ENCODE measurements at regions not wholly inside any gene's neighbourhood (a gene's known extent, or its start where the extent isn't known, plus 50 kb on each side); places are given as distances from the start of the nearest gene placed in this dataset.

- Histone ChIP-seq H3K9ac (ENCODE audit: low read length) (no peak overlapping the region), H3K27ac (ENCODE audit: low read length) (no peak overlapping the region), H3K4me3 (ENCODE audit: low read length) (no peak overlapping the region), H3K4me1 (ENCODE audit: control insufficient read depth, low read depth, low read length) (no peaks in the 10 kb centered on the region), H3K9me3 (ENCODE audit: control insufficient read depth, low read depth, low read length) (no peaks in the 10 kb centered on the region), H3K27me3 (ENCODE audit: control insufficient read depth, insufficient read depth, low read length) (no peaks in the 10 kb centered on the region), H3K36me3 (ENCODE audit: control insufficient read depth, low read depth, low read length) (no peaks in the 10 kb centered on the region)
These were observed 274.5 kb downstream of the RAB28 start for GRCh38 chr4:13209600-13209999.

- Histone ChIP-seq H3K4me1 (ENCODE audit: control insufficient read depth, low read depth, low read length) (no peaks in the 10 kb centered on the region), H3K4me3 (ENCODE audit: low read length) (no peak overlapping the region), H3K36me3 (ENCODE audit: control insufficient read depth, low read depth, low read length) (no peaks in the 10 kb centered on the region), H3K9me3 (ENCODE audit: control insufficient read depth, low read depth, low read length) (no peaks in the 10 kb centered on the region), H3K9ac (ENCODE audit: low read length) (no peak overlapping the region), H3K27ac (ENCODE audit: low read length) (no peak overlapping the region), H3K27me3 (ENCODE audit: control insufficient read depth, insufficient read depth, low read length) (no peaks in the 10 kb centered on the region)
These were observed 275.5 kb downstream of the RAB28 start for GRCh38 chr4:13208558-13209193.

- no peaks in the 10 kb centered on the region for H3K4me1 ChIP-seq (ENCODE audit: control insufficient read depth, low read depth, low read length)
- H3K9me3 ChIP-seq (ENCODE audit: control insufficient read depth, low read depth, low read length), result no peaks in the 10 kb centered on the region
- H3K27ac ChIP-seq (ENCODE audit: low read length), result no peak overlapping the region
- H3K27me3 ChIP-seq (ENCODE audit: control insufficient read depth, insufficient read depth, low read length), result no peaks in the 10 kb centered on the region
- H3K36me3 ChIP-seq (ENCODE audit: control insufficient read depth, low read depth, low read length), result no peaks in the 10 kb centered on the region
- H3K4me3 ChIP-seq (ENCODE audit: low read length), result no peak overlapping the region
- no peak overlapping the region for H3K9ac ChIP-seq (ENCODE audit: low read length)
These were observed 276.9 kb downstream of the RAB28 start for GRCh38 chr4:13207226-13207625.

- H3K9ac ChIP-seq (ENCODE audit: low read length), result no peak overlapping the region
- H3K4me1 ChIP-seq (ENCODE audit: control insufficient read depth, low read depth, low read length), result no peaks in the 10 kb centered on the region
- H3K27ac ChIP-seq (ENCODE audit: low read length), result no peak overlapping the region
- no peaks in the 10 kb centered on the region for H3K27me3 ChIP-seq (ENCODE audit: control insufficient read depth, insufficient read depth, low read length)
- H3K36me3 ChIP-seq (ENCODE audit: control insufficient read depth, low read depth, low read length), result no peaks in the 10 kb centered on the region
- H3K4me3 ChIP-seq (ENCODE audit: low read length), result no peak overlapping the region
- no peaks in the 10 kb centered on the region for H3K9me3 ChIP-seq (ENCODE audit: control insufficient read depth, low read depth, low read length)
These were observed 281.0 kb downstream of the RAB28 start for GRCh38 chr4:13203101-13203500.

GRCh38 chr4:13202701-13203100, 281.4 kb downstream of the RAB28 start:
- Histone ChIP-seq H3K27me3 (ENCODE audit: control insufficient read depth, insufficient read depth, low read length) (no peaks in the 10 kb centered on the region), H3K27ac (ENCODE audit: low read length) (no peak overlapping the region), H3K9ac (ENCODE audit: low read length) (no peak overlapping the region), H3K36me3 (ENCODE audit: control insufficient read depth, low read depth, low read length) (no peaks in the 10 kb centered on the region), H3K4me3 (ENCODE audit: low read length) (no peak overlapping the region), H3K9me3 (ENCODE audit: control insufficient read depth, low read depth, low read length) (no peaks in the 10 kb centered on the region), H3K4me1 (ENCODE audit: control insufficient read depth, low read depth, low read length) (no peaks in the 10 kb centered on the region)

- Histone ChIP-seq H3K9ac (ENCODE audit: low read length) (no peak overlapping the region), H3K27me3 (ENCODE audit: control insufficient read depth, insufficient read depth, low read length) (no peaks in the 10 kb centered on the region), H3K4me3 (ENCODE audit: low read length) (no peak overlapping the region), H3K36me3 (ENCODE audit: control insufficient read depth, low read depth, low read length) (no peaks in the 10 kb centered on the region), H3K9me3 (ENCODE audit: control insufficient read depth, low read depth, low read length) (no peaks in the 10 kb centered on the region), H3K4me1 (ENCODE audit: control insufficient read depth, low read depth, low read length) (no peaks in the 10 kb centered on the region), H3K27ac (ENCODE audit: low read length) (no peak overlapping the region)
These were observed 282.9 kb downstream of the RAB28 start for GRCh38 chr4:13201241-13201640.

- Histone ChIP-seq H3K4me1 (ENCODE audit: control insufficient read depth, low read depth, low read length) (no peaks in the 10 kb centered on the region), H3K27me3 (ENCODE audit: control insufficient read depth, insufficient read depth, low read length) (no peaks in the 10 kb centered on the region), H3K36me3 (ENCODE audit: control insufficient read depth, low read depth, low read length) (no peaks in the 10 kb centered on the region), H3K9me3 (ENCODE audit: control insufficient read depth, low read depth, low read length) (no peaks in the 10 kb centered on the region), H3K4me3 (ENCODE audit: low read length) (no peak overlapping the region), H3K9ac (ENCODE audit: low read length) (no peak overlapping the region), H3K27ac (ENCODE audit: low read length) (no peak overlapping the region)
These were observed 287.4 kb downstream of the RAB28 start for GRCh38 chr4:13196721-13197120.

GRCh38 chr4:13193662-13194061, 290.5 kb downstream of the RAB28 start:
- H3K4me3 ChIP-seq (ENCODE audit: low read length), result no peak overlapping the region
- H3K27ac ChIP-seq (ENCODE audit: low read length), result no peak overlapping the region
- H3K27me3 ChIP-seq (ENCODE audit: control insufficient read depth, insufficient read depth, low read length), result no peaks in the 10 kb centered on the region
- no peak overlapping the region for H3K9ac ChIP-seq (ENCODE audit: low read length)
- H3K9me3 ChIP-seq (ENCODE audit: control insufficient read depth, low read depth, low read length), result no peaks in the 10 kb centered on the region
- H3K4me1 ChIP-seq (ENCODE audit: control insufficient read depth, low read depth, low read length), result no peaks in the 10 kb centered on the region
- no peaks in the 10 kb centered on the region for H3K36me3 ChIP-seq (ENCODE audit: control insufficient read depth, low read depth, low read length)

GRCh38 chr4:13190093-13190721, 293.9 kb downstream of the RAB28 start:
- Histone ChIP-seq H3K9ac (ENCODE audit: low read length) (no peak overlapping the region), H3K27ac (ENCODE audit: low read length) (no peak overlapping the region), H3K27me3 (ENCODE audit: control insufficient read depth, insufficient read depth, low read length) (no peaks in the 10 kb centered on the region), H3K4me1 (ENCODE audit: control insufficient read depth, low read depth, low read length) (no peaks in the 10 kb centered on the region), H3K36me3 (ENCODE audit: control insufficient read depth, low read depth, low read length) (no peaks in the 10 kb centered on the region), H3K4me3 (ENCODE audit: low read length) (no peak overlapping the region), H3K9me3 (ENCODE audit: control insufficient read depth, low read depth, low read length) (no peaks in the 10 kb centered on the region)

GRCh38 chr4:13184199-13184598, 299.9 kb downstream of the RAB28 start:
- H3K27ac ChIP-seq (ENCODE audit: low read length), result no peak overlapping the region
- no peaks in the 10 kb centered on the region for H3K36me3 ChIP-seq (ENCODE audit: control insufficient read depth, low read depth, low read length)
- H3K9ac ChIP-seq (ENCODE audit: low read length), result no peak overlapping the region
- H3K4me3 ChIP-seq (ENCODE audit: low read length), result no peak overlapping the region
- no peaks in the 10 kb centered on the region for H3K9me3 ChIP-seq (ENCODE audit: control insufficient read depth, low read depth, low read length)
- no peaks in the 10 kb centered on the region for H3K27me3 ChIP-seq (ENCODE audit: control insufficient read depth, insufficient read depth, low read length)
- H3K4me1 ChIP-seq (ENCODE audit: control insufficient read depth, low read depth, low read length), result no peaks in the 10 kb centered on the region

- Histone ChIP-seq H3K9me3 (ENCODE audit: control insufficient read depth, low read depth, low read length) (no peaks in the 10 kb centered on the region), H3K27ac (ENCODE audit: low read length) (no peak overlapping the region), H3K27me3 (ENCODE audit: control insufficient read depth, insufficient read depth, low read length) (no peaks in the 10 kb centered on the region), H3K4me1 (ENCODE audit: control insufficient read depth, low read depth, low read length) (no peaks in the 10 kb centered on the region), H3K9ac (ENCODE audit: low read length) (no peak overlapping the region), H3K4me3 (ENCODE audit: low read length) (no peak overlapping the region), H3K36me3 (ENCODE audit: control insufficient read depth, low read depth, low read length) (no peaks in the 10 kb centered on the region)
These were observed 302.0 kb downstream of the RAB28 start for GRCh38 chr4:13182133-13182532.

- no peak overlapping the region for H3K27ac ChIP-seq (ENCODE audit: low read length)
- H3K9ac ChIP-seq (ENCODE audit: low read length), result no peak overlapping the region
- H3K27me3 ChIP-seq (ENCODE audit: control insufficient read depth, insufficient read depth, low read length), result no peaks in the 10 kb centered on the region
- no peak overlapping the region for H3K4me3 ChIP-seq (ENCODE audit: low read length)
- H3K4me1 ChIP-seq (ENCODE audit: control insufficient read depth, low read depth, low read length), result no peaks in the 10 kb centered on the region
- no peaks in the 10 kb centered on the region for H3K9me3 ChIP-seq (ENCODE audit: control insufficient read depth, low read depth, low read length)
- H3K36me3 ChIP-seq (ENCODE audit: control insufficient read depth, low read depth, low read length), result no peaks in the 10 kb centered on the region
These were observed 302.5 kb downstream of the RAB28 start for GRCh38 chr4:13181681-13182080.

All from iPS-18a (cell line).